ENCODE measurements at regions not wholly inside any gene's neighbourhood (a gene's known extent, or its start where the extent isn't known, plus 50 kb on each side); places are given as distances from the start of the nearest gene placed in this dataset.

DNA sequence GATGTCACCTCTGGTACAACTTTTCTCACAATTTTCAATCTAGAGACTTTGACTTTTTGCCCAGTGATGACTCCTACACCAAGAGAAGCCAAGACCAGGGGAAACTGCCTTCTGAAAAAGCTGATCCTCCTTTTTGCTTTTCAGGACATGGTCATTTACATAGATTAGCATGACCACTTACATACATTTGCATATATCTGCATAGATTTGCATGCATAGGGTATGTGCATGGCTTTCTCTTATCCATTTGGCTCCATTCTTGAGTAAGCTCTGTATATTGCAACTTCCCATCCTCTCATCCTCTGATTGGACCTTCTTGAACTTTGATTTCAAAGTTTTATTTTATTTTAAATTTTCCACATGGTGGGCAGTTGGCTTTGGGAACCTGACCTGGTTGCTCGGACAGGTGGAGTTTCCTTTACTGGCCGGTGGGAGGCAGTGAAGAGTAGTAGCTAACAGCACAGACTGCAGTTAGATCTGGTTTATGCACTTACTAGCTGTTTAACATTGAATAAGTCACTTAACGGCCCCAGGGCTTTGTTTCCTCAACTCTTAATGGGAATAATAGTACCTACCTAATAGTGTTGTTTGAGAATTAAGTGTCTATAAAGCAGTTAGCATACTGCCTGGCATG is 92.9 kb downstream of the GPR139 start:
- no peak overlapping the region for H3K4me3 ChIP-seq (ENCODE audit: control insufficient read depth, low read depth, low read length)
- peak; percentile 0 for DNase-seq (ENCODE audit: low read depth)
- TF ChIP-seq, protein P1, sequence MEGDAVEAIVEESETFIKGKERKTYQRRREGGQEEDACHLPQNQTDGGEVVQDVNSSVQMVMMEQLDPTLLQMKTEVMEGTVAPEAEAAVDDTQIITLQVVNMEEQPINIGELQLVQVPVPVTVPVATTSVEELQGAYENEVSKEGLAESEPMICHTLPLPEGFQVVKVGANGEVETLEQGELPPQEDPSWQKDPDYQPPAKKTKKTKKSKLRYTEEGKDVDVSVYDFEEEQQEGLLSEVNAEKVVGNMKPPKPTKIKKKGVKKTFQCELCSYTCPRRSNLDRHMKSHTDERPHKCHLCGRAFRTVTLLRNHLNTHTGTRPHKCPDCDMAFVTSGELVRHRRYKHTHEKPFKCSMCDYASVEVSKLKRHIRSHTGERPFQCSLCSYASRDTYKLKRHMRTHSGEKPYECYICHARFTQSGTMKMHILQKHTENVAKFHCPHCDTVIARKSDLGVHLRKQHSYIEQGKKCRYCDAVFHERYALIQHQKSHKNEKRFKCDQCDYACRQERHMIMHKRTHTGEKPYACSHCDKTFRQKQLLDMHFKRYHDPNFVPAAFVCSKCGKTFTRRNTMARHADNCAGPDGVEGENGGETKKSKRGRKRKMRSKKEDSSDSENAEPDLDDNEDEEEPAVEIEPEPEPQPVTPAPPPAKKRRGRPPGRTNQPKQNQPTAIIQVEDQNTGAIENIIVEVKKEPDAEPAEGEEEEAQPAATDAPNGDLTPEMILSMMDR (conservative IDR thresholded peaks at IDR 0.05; ENCODE audit: control insufficient read depth, insufficient read depth, low read depth, low read length): peak; percentile 20

DNA sequence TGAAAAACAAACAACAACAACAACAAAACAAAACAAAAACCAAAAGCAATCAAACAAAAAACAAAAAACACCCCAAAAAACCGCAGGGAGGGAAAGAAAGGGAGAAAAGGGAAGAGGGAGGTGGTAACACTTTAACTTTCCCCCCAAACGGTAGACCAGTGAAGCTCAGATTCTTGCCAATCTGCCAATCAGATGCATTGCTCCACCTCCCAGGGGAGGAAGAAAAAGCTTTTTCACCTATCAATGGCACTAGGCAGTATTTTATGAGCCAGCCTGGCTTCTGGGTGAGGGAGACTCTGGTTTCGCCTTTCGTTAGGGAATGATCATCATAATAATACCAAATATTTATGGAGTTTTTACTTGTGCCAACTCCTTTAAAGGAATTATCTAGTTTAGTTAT is 94.1 kb downstream of the GPR139 start:
- TF ChIP-seq, protein P1 (conservative IDR thresholded peaks at IDR 0.05; ENCODE audit: control insufficient read depth, insufficient read depth, low read depth, low read length): no peak
- H3K4me3 ChIP-seq (ENCODE audit: control insufficient read depth, low read depth, low read length): no peak overlapping the region
- DNase-seq (ENCODE audit: low read depth): no peak

DNA sequence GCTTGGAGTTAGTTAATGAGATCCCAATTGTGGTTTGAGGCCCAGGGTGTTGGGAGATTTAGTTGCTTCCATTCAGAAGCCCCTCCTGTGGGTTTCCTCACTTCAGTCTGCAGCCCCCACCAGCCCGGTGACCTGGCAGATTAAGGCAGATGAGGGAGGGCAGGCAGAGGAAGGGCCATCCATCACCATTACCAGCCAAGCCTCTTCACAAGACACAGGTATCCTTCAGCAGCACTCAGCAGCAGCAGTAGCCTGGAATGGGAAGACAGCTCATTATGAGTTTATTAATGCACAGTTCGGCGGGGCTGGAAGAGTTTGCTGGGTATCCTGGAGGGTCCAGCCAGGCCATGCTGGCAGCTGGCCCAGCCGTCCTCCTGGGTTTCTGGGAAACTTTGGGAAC is 90.0 kb upstream of the GPRC5B start:
- no peak overlapping the region for H3K4me3 ChIP-seq (ENCODE audit: control insufficient read depth, low read depth, low read length)
- no peak for DNase-seq (ENCODE audit: low read depth)

DNA sequence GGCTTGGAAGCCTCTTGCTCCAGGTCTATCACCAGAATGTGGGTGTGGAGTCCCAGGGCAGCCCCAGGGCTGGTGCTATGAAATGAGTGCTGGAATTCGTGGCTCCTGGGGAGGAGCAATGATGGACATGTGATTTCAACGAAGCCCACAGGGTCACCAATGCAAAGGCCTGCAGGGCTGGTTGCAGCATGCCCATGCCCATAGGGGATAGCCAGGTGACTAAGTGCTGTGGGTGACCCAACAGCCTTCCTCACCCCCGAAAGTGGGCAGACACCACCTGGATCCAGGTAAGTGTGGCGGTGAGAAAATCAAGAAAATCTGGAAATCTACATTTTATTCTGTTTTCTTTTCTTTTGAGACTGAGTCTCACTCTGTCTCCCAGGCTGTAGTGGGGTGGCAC is 87.5 kb upstream of the GPRC5B start:
- no peak overlapping the region for H3K4me3 ChIP-seq (ENCODE audit: control insufficient read depth, low read depth, low read length)
- no peak for DNase-seq (ENCODE audit: low read depth)
- TF ChIP-seq, protein P1 (conservative IDR thresholded peaks at IDR 0.05; ENCODE audit: control insufficient read depth, insufficient read depth, low read depth, low read length): no peak

More for the DNA sequence above, 90.0 kb upstream of the GPRC5B start:
- TF ChIP-seq, protein P1 (conservative IDR thresholded peaks at IDR 0.05; ENCODE audit: control insufficient read depth, insufficient read depth, low read depth, low read length): no peak

DNA sequence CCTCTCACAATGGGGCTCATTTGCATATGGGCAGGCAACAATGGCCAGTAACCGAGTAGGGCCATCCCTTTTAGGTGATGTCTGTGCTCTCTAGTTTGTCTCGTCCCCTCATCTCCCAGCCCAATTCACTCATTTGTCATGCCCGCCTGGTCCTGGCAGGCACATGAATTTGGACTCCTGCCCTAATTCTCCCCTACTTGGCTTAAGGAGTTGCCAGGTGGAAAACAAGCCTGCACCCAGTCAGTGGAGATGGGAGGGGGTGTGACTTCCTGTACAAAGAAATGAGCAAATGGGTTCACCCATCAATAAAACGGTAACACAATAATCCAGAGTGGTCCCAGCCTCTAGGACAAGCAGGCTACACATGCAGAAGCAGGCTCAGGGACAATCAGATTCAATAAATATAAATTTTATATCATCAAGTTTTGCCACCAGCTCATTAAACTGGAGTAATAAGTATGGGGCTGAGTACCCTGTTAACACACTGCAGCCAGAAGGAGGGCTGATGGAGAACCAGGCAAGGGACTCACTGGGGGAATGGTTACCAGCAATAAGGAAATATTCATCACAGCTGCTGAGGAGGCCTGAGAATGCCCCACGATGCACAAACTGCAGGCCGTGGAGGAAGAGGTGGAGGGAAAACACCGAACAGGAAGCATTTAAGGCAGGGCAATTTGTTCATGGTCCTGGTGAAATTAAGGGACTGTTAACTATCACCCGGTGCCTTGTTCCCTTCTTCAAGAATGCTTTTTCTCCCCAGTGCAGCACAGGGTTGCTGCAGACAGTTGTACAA is 84.4 kb upstream of the GPRC5B start:
- TF ChIP-seq, protein P1 (conservative IDR thresholded peaks at IDR 0.05; ENCODE audit: control insufficient read depth, insufficient read depth, low read depth, low read length): no peak

DNA sequence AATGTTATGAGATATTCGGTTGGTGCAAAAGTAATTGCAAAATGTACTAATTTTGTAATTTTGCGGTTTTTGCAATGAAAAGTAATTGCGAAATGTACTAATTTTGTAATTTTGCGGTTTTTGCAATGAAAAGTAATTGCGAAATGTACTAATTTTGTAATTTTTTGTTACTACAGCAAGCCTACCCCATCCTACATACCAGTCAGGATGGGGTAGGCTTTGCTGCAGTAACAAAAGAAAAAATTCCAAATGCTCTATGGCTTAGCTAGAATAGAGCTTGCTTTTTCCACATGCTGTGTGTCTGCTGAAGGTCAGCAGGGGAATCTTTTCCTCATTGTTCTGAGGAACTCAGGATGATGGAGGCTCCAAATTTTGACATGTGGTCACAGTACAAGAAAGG is 83.3 kb upstream of the GPRC5B start:
- no peak overlapping the region for H3K4me3 ChIP-seq (ENCODE audit: control insufficient read depth, low read depth, low read length)
- TF ChIP-seq, protein P1 (conservative IDR thresholded peaks at IDR 0.05; ENCODE audit: control insufficient read depth, insufficient read depth, low read depth, low read length): no peak
- DNase-seq (ENCODE audit: low read depth): no peak

More for the DNA sequence above, 84.4 kb upstream of the GPRC5B start:
- no peak overlapping the region for H3K4me3 ChIP-seq (ENCODE audit: control insufficient read depth, low read depth, low read length)
- no peak for DNase-seq (ENCODE audit: low read depth)
